Thyroid gland (tissue), 4 donors: ENCODE measurements at regions not wholly inside any gene's neighbourhood (a gene's known extent, or its start where the extent isn't known, plus 50 kb on each side); places are given as distances from the start of the nearest gene placed in this dataset.

Experiments
- POLR2A ChIP-seq, 2 donors: fragments of 450-650 bp; IDR thresholded peaks; one replicate each; pipeline ENCODE4 v1.6.1; 2017; ENCODE audit warnings: antibody characterized with exemption in 2 of 2, mild to moderate bottlenecking in 2 of 2, moderate library complexity in 1 of 2
- TF ChIP-seq, protein P1 (sequence below), 6 experiments: fragments of 200-600 bp in 3 of 6; fragments of 450-650 bp in 3 of 6; sonication (generic) in 3 of 6; IDR thresholded peaks; one replicate each; pipeline ENCODE4 v1.5.1; 2016 to 2019; ENCODE audit warnings: antibody characterized with exemption in 6 of 6, mild to moderate bottlenecking in 2 of 6, inconsistent platforms in 1 of 6, moderate library complexity in 1 of 6

DNA sequence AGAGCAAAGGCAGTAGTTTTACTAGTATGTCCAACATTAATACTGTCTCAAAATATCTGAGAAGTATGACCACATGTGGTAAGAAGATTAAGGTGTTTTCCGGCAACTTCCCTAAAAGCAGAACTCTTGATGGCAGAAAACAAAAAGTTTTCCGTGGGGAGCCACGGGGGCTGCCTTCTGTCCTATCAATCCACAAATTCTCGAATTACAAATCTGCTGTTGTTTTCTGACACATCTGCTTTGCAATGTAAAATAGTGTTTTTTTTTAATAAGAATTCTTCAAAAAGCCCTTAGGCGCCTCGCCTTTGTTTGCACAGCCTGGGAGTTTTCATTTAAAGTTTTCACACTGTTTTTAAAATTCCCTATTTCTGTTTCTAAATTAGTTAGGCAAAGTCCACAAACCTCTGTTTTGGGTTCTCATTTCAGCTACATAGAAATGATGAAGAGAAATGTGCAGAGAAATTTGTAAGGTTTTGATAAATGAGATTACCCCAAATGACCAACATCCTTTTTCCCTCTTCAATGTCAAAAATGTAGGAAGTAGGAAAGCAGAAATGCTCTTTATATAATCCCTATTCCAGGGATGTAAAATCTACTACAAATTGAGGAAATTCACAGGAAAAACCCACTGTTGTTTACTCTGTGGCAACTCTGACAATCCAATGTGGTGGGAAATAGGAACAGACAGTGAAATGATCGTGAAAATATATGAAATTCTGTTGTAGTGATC lies 385.8 kb downstream of the ZEB2 start:
- no peak for TF ChIP-seq POLR2A (IDR thresholded peaks at IDR 0.05)
- TF ChIP-seq, protein P1, sequence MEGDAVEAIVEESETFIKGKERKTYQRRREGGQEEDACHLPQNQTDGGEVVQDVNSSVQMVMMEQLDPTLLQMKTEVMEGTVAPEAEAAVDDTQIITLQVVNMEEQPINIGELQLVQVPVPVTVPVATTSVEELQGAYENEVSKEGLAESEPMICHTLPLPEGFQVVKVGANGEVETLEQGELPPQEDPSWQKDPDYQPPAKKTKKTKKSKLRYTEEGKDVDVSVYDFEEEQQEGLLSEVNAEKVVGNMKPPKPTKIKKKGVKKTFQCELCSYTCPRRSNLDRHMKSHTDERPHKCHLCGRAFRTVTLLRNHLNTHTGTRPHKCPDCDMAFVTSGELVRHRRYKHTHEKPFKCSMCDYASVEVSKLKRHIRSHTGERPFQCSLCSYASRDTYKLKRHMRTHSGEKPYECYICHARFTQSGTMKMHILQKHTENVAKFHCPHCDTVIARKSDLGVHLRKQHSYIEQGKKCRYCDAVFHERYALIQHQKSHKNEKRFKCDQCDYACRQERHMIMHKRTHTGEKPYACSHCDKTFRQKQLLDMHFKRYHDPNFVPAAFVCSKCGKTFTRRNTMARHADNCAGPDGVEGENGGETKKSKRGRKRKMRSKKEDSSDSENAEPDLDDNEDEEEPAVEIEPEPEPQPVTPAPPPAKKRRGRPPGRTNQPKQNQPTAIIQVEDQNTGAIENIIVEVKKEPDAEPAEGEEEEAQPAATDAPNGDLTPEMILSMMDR (IDR thresholded peaks at IDR 0.05), result no peak
